ENCODE measurements at regions not wholly inside any gene's neighbourhood (a gene's known extent, or its start where the extent isn't known, plus 50 kb on each side); places are given as distances from the start of the nearest gene placed in this dataset.
A peak's percentile ranks its signal among the peaks of the same experiment; 100 is the strongest.
"Not testable (repeated sequence)": the region's sequence is repeated elsewhere in the genome, so short reads cannot be mapped to it uniquely, and the experiment has no call there.

- H3K9ac ChIP-seq (ENCODE audit: low read length); H3K4me3 ChIP-seq (ENCODE audit: low read length); H3K36me3 ChIP-seq (ENCODE audit: control insufficient read depth, insufficient read depth, low read length); H3K27ac ChIP-seq (ENCODE audit: low read depth, low read length); H3K27me3 ChIP-seq (ENCODE audit: control insufficient read depth, insufficient read depth, low read length); H3K4me1 ChIP-seq (ENCODE audit: control insufficient read depth, insufficient read depth, low read length): not testable (repeated sequence)
Observed at GRCh38 chr14:34140127-34140526, 189.3 kb upstream of the EGLN3 start.

- not testable (repeated sequence) for H3K27ac ChIP-seq (ENCODE audit: low read depth, low read length); H3K36me3 ChIP-seq (ENCODE audit: control insufficient read depth, insufficient read depth, low read length); H3K4me1 ChIP-seq (ENCODE audit: control insufficient read depth, insufficient read depth, low read length); H3K9ac ChIP-seq (ENCODE audit: low read length); H3K27me3 ChIP-seq (ENCODE audit: control insufficient read depth, insufficient read depth, low read length)
- peak overlapping the region; percentile 13 for H3K4me3 ChIP-seq (ENCODE audit: low read length)
Observed at GRCh38 chr14:34139160-34140121, 188.6 kb upstream of the EGLN3 start.

GRCh38 chr14:34138175-34138574, 187.3 kb upstream of the EGLN3 start:
- Histone ChIP-seq H3K4me3 (ENCODE audit: low read length) (no peak overlapping the region), H3K4me1 (ENCODE audit: control insufficient read depth, insufficient read depth, low read length) (no peaks in the 10 kb centered on the region), H3K36me3 (ENCODE audit: control insufficient read depth, insufficient read depth, low read length) (no peaks in the 10 kb centered on the region), H3K9ac (ENCODE audit: low read length) (no peak overlapping the region), H3K27me3 (ENCODE audit: control insufficient read depth, insufficient read depth, low read length) (no peaks in the 10 kb centered on the region), H3K27ac (ENCODE audit: low read depth, low read length) (no peak overlapping the region)

- no peak overlapping the region for H3K9ac ChIP-seq (ENCODE audit: low read length)
- no peaks in the 10 kb centered on the region for H3K27me3 ChIP-seq (ENCODE audit: control insufficient read depth, insufficient read depth, low read length)
- H3K4me3 ChIP-seq (ENCODE audit: low read length): no peak overlapping the region
- no peaks in the 10 kb centered on the region for H3K4me1 ChIP-seq (ENCODE audit: control insufficient read depth, insufficient read depth, low read length)
- no peaks in the 10 kb centered on the region for H3K36me3 ChIP-seq (ENCODE audit: control insufficient read depth, insufficient read depth, low read length)
- no peak overlapping the region for H3K27ac ChIP-seq (ENCODE audit: low read depth, low read length)
Observed at GRCh38 chr14:34137001-34137745, 186.3 kb upstream of the EGLN3 start.

GRCh38 chr14:34135492-34135891, 184.6 kb upstream of the EGLN3 start:
- Histone ChIP-seq H3K36me3 (ENCODE audit: control insufficient read depth, insufficient read depth, low read length) (no peaks in the 10 kb centered on the region), H3K27me3 (ENCODE audit: control insufficient read depth, insufficient read depth, low read length) (no peaks in the 10 kb centered on the region), H3K27ac (ENCODE audit: low read depth, low read length) (no peak overlapping the region)

GRCh38 chr14:34134484-34134883, 183.6 kb upstream of the EGLN3 start:
- Histone ChIP-seq H3K4me1 (ENCODE audit: control insufficient read depth, insufficient read depth, low read length) (no peaks in the 10 kb centered on the region), H3K27ac (ENCODE audit: low read depth, low read length) (no peak overlapping the region), H3K36me3 (ENCODE audit: control insufficient read depth, insufficient read depth, low read length) (no peaks in the 10 kb centered on the region), H3K9ac (ENCODE audit: low read length) (no peak overlapping the region), H3K4me3 (ENCODE audit: low read length) (no peak overlapping the region), H3K27me3 (ENCODE audit: control insufficient read depth, insufficient read depth, low read length) (no peaks in the 10 kb centered on the region)

More at GRCh38 chr14:34135492-34135891, 184.6 kb upstream of the EGLN3 start:
- no peaks in the 10 kb centered on the region for H3K4me1 ChIP-seq (ENCODE audit: control insufficient read depth, insufficient read depth, low read length)
- no peak overlapping the region for H3K4me3 ChIP-seq (ENCODE audit: low read length)
- no peak overlapping the region for H3K9ac ChIP-seq (ENCODE audit: low read length)

GRCh38 chr14:34129927-34130552, 179.2 kb upstream of the EGLN3 start:
- no peaks in the 10 kb centered on the region for H3K27me3 ChIP-seq (ENCODE audit: control insufficient read depth, insufficient read depth, low read length)
- H3K9ac ChIP-seq (ENCODE audit: low read length): no peak overlapping the region
- H3K27ac ChIP-seq (ENCODE audit: low read depth, low read length): no peak overlapping the region
- H3K4me1 ChIP-seq (ENCODE audit: control insufficient read depth, insufficient read depth, low read length): no peaks in the 10 kb centered on the region
- no peaks in the 10 kb centered on the region for H3K36me3 ChIP-seq (ENCODE audit: control insufficient read depth, insufficient read depth, low read length)
- H3K4me3 ChIP-seq (ENCODE audit: low read length): no peak overlapping the region

GRCh38 chr14:34128665-34129064, 177.8 kb upstream of the EGLN3 start:
- Histone ChIP-seq H3K27me3 (ENCODE audit: control insufficient read depth, insufficient read depth, low read length) (no peaks in the 10 kb centered on the region), H3K27ac (ENCODE audit: low read depth, low read length) (no peak overlapping the region), H3K4me1 (ENCODE audit: control insufficient read depth, insufficient read depth, low read length) (no peaks in the 10 kb centered on the region), H3K4me3 (ENCODE audit: low read length) (no peak overlapping the region), H3K9ac (ENCODE audit: low read length) (no peak overlapping the region), H3K36me3 (ENCODE audit: control insufficient read depth, insufficient read depth, low read length) (no peaks in the 10 kb centered on the region)

GRCh38 chr14:34126586-34126985, 175.7 kb upstream of the EGLN3 start:
- H3K4me1 ChIP-seq (ENCODE audit: control insufficient read depth, insufficient read depth, low read length): no peaks in the 10 kb centered on the region
- no peak overlapping the region for H3K4me3 ChIP-seq (ENCODE audit: low read length)
- no peaks in the 10 kb centered on the region for H3K27me3 ChIP-seq (ENCODE audit: control insufficient read depth, insufficient read depth, low read length)
- H3K27ac ChIP-seq (ENCODE audit: low read depth, low read length): no peak overlapping the region
- no peak overlapping the region for H3K9ac ChIP-seq (ENCODE audit: low read length)
- H3K36me3 ChIP-seq (ENCODE audit: control insufficient read depth, insufficient read depth, low read length): no peaks in the 10 kb centered on the region

- Histone ChIP-seq H3K4me1 (ENCODE audit: control insufficient read depth, insufficient read depth, low read length) (no peaks in the 10 kb centered on the region), H3K9ac (ENCODE audit: low read length) (no peak overlapping the region), H3K27me3 (ENCODE audit: control insufficient read depth, insufficient read depth, low read length) (no peaks in the 10 kb centered on the region), H3K4me3 (ENCODE audit: low read length) (no peak overlapping the region), H3K27ac (ENCODE audit: low read depth, low read length) (no peak overlapping the region), H3K36me3 (ENCODE audit: control insufficient read depth, insufficient read depth, low read length) (no peaks in the 10 kb centered on the region)
Observed at GRCh38 chr14:34124585-34124984, 173.7 kb upstream of the EGLN3 start.

GRCh38 chr14:34122650-34123049, 171.8 kb upstream of the EGLN3 start:
- Histone ChIP-seq H3K9ac (ENCODE audit: low read length) (no peak overlapping the region), H3K4me1 (ENCODE audit: control insufficient read depth, insufficient read depth, low read length) (no peaks in the 10 kb centered on the region), H3K27me3 (ENCODE audit: control insufficient read depth, insufficient read depth, low read length) (no peaks in the 10 kb centered on the region), H3K36me3 (ENCODE audit: control insufficient read depth, insufficient read depth, low read length) (no peaks in the 10 kb centered on the region), H3K27ac (ENCODE audit: low read depth, low read length) (no peak overlapping the region), H3K4me3 (ENCODE audit: low read length) (no peak overlapping the region)

GRCh38 chr14:34122081-34122480, 171.2 kb upstream of the EGLN3 start:
- Histone ChIP-seq H3K4me1 (ENCODE audit: control insufficient read depth, insufficient read depth, low read length) (no peaks in the 10 kb centered on the region), H3K27me3 (ENCODE audit: control insufficient read depth, insufficient read depth, low read length) (no peaks in the 10 kb centered on the region), H3K4me3 (ENCODE audit: low read length) (no peak overlapping the region), H3K27ac (ENCODE audit: low read depth, low read length) (no peak overlapping the region), H3K9ac (ENCODE audit: low read length) (no peak overlapping the region), H3K36me3 (ENCODE audit: control insufficient read depth, insufficient read depth, low read length) (no peaks in the 10 kb centered on the region)
